NOMO-1 treated with DMSO at 0.1 percent for 48 hours (cell line): ENCODE measurements at regions not wholly inside any gene's neighbourhood (a gene's known extent, or its start where the extent isn't known, plus 50 kb on each side); places are given as distances from the start of the nearest gene placed in this dataset.
"Not testable (repeated sequence)": the region's sequence is repeated elsewhere in the genome, so short reads cannot be mapped to it uniquely, and the experiment has no call there.

Source experiments
- DNase-seq: peaks from one replicate; lab custom pipeline; 2025; ENCODE audit not compliant: unreplicated experiment; lab: John Stamatoyannopoulos, UW

- no peak for DNase-seq
Measured at GRCh38 chr22:44578516-44579230, 80.6 kb upstream of the RTL6 start.

DNA sequence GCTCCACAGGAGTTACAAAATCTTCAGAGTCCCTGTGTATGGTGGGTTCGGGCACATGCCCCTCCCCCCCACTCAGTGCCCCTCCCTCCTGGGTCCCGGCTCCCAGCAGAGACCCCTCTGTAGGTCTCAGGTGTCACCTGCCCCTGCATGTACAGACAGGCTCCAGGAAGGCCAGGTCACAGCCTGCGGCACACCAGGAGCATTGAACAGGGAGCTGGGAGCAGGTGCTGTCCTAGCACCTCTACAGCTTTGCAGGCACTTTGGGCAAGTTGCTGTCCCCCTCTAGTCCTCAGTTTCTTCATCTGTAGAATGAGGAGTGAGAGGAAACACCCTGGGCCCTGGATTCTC, 80.1 kb upstream of the RTL6 start:
- DNase-seq: no peak

DNA sequence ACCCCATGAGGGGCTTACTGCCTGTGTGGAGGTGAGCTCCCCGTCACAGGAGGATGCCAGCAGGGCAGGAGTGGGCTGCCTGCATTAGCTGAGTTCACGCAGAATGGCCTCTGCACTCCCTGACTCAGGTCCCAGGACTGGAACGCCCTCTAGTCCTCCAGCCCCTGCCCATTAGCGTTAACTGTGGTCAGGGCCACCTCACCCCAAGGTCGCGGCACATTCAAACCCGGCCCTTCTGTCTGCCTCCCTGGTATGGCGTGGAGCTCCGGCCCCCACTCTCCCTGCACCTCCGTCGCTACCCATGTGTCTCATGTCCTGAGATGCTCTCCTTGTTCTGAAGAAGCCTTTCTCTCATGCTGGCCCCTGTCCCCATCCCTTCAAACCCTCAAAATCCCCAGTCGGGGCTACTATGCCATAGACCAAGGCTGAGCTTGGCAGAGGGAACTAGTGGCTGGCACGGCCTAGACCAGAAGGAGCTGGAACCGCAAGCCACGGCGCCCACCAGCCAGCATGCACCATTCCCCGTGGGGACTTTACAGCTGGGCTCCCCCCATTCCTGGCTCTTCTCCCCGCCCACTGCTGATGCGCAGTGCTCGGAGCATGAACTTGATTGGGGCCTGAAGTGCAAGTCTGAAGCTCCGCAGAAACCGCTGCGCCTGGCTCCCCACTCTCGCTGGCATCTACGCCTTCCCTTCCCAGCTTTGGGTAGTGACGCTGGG, 79.5 kb upstream of the RTL6 start:
- DNase-seq: no peak

- DNase-seq: no peak
Measured at GRCh38 chr22:44576311-44577260, 78.6 kb upstream of the RTL6 start.

- no peak for DNase-seq
Measured at GRCh38 chr22:44575381-44576268, 77.6 kb upstream of the RTL6 start.

GRCh38 chr22:44574640-44575380, 76.8 kb upstream of the RTL6 start:
- no peak for DNase-seq

DNA sequence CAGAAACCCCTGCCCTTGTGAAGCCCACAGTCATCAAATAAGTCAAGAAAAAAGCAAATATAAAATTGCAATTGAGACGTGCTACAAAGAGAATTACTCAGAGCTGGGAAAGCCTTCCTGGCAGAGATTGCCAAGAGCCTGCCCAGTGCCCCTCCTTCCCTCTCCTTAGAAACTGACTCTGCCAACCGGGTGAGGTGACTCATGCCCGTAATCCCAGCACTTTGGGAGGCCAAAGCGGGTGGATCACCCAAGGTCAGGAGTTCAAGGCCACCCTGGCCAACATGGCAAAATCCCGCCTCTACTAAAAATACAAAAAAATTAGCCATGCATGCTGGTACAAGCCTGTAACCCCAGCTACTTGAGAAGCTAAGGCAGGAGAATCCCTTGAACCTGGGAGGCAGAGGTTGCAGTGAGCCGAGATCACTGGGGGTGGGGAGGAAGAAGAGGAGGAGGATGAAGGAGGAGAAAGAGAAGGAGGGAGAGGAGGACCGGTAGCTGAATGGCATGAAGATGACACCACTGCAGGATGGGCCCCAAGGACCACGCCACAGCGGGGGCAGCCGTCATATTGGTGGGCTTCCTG, 76.1 kb upstream of the RTL6 start:
- DNase-seq: no peak

DNA sequence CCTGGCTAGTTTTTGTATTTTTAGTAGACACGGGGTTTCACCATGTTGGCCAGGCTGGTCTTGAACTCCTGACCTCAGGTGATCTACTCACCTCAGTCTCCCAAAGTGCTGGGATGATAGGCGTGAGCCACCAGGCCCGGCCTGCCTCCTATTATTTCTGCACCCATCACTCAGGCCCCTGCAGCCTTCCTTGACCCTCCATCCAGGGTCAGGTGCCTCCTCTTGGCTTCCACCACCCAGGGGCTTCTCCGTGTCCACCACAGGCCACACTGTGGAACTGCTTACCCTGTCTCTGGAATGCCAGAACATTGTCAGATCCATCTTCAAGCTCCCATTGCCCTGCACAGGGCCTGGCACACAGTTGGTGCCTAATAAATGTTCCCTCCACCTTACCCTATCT, 75.4 kb upstream of the RTL6 start:
- DNase-seq: no peak

DNA sequence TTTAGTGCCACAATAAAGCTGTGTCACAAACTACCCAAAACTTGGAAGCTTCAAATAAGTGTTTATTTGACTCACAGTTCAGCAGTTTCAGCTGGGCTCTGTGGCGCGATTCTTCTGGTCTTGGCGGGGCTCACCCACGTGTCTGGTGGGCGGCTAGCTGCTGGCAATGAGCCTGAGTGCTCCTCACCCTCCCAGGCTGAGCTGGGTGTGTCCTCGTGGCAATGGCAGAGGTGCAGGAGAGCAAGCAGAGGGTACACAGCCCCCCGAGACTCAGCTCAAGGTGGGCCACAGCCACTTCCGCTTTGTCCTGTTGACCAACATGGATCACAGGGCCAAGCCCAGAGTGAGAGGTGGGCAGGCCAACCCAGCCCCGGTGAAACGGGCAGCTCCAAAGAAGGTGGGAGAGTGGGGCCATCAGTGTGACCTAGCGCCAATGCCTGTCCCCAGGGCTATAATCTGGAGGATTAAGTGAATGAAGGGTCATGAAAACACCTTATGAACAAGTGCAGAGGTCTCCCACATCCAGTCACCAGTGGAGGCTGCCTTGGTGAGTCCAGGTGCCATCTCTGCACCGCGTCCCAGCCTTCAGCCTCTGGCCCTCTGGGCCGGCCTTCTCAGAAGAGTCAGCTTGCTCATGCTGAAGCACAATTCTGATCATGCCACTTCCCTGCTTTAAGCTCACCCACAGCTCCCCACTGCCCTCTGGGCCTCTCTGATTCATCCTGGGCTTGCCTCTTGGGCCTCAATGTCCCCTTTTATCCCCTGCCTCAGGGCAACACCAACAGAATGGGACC, 74.6 kb upstream of the RTL6 start:
- DNase-seq: no peak

DNA sequence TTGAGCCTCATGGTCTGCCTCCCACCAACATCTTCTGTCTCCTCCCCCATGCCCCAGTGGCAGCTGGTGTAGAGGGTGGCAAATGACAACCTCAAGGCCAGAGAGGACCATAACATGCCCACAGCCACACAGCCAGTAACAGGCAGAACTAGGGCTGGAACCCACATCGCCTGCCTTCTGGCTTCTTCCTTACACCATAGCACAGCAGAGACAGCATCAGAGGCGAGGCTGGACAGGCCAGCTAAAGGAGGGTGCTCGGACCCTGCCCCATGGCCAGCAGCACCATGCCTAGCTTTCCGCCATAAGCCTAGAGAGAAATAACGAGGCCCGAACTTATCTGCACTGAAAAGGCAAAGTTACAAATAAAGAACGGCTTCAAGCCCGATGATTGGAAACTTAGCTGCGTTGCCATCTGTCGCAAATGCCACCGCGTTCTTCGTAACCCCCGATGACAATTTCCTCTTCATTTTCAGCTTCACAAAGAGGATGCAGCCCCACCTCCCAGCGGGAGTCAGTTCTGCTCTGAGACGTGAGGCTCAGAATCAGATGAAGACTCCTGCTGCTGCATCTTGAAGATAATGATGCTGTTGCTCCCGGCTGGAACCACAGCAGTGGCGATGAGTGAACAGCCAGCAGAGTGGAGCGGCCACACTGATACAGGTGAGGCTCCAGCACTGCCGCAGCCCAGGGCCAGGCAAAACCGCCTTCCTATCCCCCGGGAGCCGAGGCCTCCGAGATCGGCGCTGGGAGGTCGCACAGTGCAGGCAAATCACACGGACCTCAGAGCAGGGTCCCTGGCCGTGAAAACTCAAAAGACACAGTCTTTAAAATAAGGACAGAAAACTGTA, 73.8 kb upstream of the RTL6 start:
- no peak for DNase-seq

GRCh38 chr22:44570476-44571445, 72.7 kb upstream of the RTL6 start:
- DNase-seq: no peak

DNA sequence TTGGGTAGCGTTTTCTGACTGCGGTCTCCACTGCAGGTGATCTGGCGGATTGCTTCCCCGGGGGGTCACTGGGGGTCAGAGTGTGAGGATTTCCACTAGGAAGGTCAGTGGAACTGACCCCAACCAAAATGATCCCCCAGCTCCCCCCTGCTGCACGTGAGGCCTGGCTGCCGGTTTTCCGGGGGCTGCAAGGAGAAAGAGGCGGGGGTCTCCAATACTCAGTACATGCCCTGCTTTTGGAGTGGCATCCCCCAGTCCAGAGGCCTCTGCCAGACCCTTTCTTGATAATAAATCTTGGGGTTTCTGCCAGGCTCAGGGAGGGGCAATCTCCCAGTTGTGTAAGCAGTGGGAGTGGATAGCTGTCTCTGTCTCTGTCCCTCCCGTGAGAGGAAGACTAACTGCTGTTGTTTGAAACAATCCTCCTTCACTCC, 71.5 kb upstream of the RTL6 start:
- no peak for DNase-seq

DNA sequence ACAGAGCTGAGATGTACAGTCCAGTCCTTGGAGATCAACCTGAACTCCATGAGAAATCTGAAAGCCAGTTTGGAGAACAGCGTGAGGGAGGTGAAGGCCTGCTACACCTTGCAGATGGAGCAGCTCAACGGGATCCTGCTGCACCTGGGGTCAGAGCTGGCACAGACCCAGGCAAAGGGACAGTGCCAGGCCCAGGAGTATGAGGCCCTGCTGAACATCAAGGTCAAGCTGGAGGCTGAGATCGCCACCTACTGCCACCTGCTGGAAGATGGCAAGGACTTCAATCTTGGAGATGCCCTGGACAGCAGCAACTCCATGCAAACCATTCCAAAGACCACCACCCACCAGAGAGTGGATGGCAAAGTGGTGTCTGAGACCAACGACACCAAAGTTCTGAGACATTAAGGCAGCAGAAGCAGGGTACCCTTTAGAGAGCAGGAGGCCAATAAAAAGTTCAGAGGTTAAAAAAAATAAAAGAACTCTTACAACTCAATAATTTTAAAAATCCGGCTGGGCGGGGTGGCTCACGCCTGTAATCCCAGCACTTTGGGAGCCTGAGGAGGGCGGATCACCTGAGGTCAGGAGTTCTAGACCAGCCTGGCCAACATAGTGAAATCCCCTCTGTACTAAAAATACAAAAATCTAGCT, 69.9 kb upstream of the RTL6 start:
- peak; percentile 6 for DNase-seq

GRCh38 chr22:44567378-44567841, 69.4 kb upstream of the RTL6 start:
- not testable (repeated sequence) for DNase-seq

GRCh38 chr22:44566911-44567310, 68.9 kb upstream of the RTL6 start:
- no peak for DNase-seq

DNA sequence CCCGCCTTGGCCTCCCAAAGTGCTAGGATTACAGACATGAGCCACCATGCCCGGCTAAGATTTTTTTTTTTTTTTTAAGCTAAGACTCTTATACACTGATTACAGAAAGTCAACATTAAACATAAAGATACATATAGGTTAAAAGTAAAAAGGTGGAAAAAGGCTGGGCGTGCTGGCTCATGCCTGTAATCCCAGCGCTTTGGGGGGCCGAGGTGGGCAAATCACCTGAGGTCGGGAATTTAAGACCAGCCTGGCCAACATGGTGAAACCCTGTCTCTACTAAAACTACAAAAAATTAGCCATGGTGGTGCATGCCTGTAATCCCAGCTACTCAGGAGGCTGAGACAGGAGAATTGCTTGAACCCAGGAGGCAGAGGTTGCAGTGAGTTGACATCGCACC, 64.6 kb upstream of the RTL6 start:
- DNase-seq: not testable (repeated sequence)
